ENCODE measurements at regions not wholly inside any gene's neighbourhood (a gene's known extent, or its start where the extent isn't known, plus 50 kb on each side); places are given as distances from the start of the nearest gene placed in this dataset.

GRCh38 chr3:117611211-117611610 is 901.6 kb downstream of the TUSC7 start:
- no peak overlapping the region for H3K4me3 ChIP-seq
- H3K36me3 ChIP-seq (ENCODE audit: insufficient read depth): no peaks in the 10 kb centered on the region
- peaks cover 3% of the 10 kb centered on the region; the same call in 1 of the 2 replicates for H3K9me2 ChIP-seq (ENCODE audit: insufficient read depth)
- DNase-seq (ENCODE audit: low spot score) (no peak), ATAC-seq (no peak; the same call in 2 of the 3 replicates)
- H3K9me3 Mint-ChIP-seq: peaks cover 6% of the 10 kb centered on the region; the same call in 2 of the 3 replicates
- H3K4me2 ChIP-seq: no peak overlapping the region
- no peaks in the 10 kb centered on the region for H3F3A ChIP-seq (replicated peaks; ENCODE audit: low read depth)
- H3K27me3 Mint-ChIP-seq (ENCODE audit: insufficient read depth, low read depth, poor library complexity): no peaks in the 10 kb centered on the region
- TF ChIP-seq POLR2AphosphoS5 (IDR thresholded peaks at IDR 0.05; ENCODE audit: low read depth) (no peak), ZNF331 (CRISPR knock-in tag; IDR thresholded peaks at IDR 0.05; ENCODE audit: low read depth) (no peak), EZH2phosphoT487 (IDR thresholded peaks at IDR 0.05; ENCODE audit: unreplicated experiment) (no peak), REST (IDR thresholded peaks at IDR 0.05; ENCODE audit: unreplicated experiment) (no peak), CTCF (conservative IDR thresholded peaks at IDR 0.05; ENCODE audit: low read depth in 2 of 2) (no peak), CREB1 (CRISPR knock-in tag; IDR thresholded peaks at IDR 0.05; ENCODE audit: low read depth) (no peak), NANOG (IDR thresholded peaks at IDR 0.05; ENCODE audit: borderline replicate concordance) (no peak), JUNB (IDR thresholded peaks at IDR 0.05; ENCODE audit: unreplicated experiment) (no peak), EZH2 (IDR thresholded peaks at IDR 0.05; ENCODE audit: low read depth, unreplicated experiment) (no peak), ZNF114 (CRISPR knock-in tag; IDR thresholded peaks at IDR 0.05) (no peak), STAT1 (IDR thresholded peaks at IDR 0.05; ENCODE audit: unreplicated experiment) (no peak), ETS1 (IDR thresholded peaks at IDR 0.05) (no peak)
- TF ChIP-seq, protein P1, sequence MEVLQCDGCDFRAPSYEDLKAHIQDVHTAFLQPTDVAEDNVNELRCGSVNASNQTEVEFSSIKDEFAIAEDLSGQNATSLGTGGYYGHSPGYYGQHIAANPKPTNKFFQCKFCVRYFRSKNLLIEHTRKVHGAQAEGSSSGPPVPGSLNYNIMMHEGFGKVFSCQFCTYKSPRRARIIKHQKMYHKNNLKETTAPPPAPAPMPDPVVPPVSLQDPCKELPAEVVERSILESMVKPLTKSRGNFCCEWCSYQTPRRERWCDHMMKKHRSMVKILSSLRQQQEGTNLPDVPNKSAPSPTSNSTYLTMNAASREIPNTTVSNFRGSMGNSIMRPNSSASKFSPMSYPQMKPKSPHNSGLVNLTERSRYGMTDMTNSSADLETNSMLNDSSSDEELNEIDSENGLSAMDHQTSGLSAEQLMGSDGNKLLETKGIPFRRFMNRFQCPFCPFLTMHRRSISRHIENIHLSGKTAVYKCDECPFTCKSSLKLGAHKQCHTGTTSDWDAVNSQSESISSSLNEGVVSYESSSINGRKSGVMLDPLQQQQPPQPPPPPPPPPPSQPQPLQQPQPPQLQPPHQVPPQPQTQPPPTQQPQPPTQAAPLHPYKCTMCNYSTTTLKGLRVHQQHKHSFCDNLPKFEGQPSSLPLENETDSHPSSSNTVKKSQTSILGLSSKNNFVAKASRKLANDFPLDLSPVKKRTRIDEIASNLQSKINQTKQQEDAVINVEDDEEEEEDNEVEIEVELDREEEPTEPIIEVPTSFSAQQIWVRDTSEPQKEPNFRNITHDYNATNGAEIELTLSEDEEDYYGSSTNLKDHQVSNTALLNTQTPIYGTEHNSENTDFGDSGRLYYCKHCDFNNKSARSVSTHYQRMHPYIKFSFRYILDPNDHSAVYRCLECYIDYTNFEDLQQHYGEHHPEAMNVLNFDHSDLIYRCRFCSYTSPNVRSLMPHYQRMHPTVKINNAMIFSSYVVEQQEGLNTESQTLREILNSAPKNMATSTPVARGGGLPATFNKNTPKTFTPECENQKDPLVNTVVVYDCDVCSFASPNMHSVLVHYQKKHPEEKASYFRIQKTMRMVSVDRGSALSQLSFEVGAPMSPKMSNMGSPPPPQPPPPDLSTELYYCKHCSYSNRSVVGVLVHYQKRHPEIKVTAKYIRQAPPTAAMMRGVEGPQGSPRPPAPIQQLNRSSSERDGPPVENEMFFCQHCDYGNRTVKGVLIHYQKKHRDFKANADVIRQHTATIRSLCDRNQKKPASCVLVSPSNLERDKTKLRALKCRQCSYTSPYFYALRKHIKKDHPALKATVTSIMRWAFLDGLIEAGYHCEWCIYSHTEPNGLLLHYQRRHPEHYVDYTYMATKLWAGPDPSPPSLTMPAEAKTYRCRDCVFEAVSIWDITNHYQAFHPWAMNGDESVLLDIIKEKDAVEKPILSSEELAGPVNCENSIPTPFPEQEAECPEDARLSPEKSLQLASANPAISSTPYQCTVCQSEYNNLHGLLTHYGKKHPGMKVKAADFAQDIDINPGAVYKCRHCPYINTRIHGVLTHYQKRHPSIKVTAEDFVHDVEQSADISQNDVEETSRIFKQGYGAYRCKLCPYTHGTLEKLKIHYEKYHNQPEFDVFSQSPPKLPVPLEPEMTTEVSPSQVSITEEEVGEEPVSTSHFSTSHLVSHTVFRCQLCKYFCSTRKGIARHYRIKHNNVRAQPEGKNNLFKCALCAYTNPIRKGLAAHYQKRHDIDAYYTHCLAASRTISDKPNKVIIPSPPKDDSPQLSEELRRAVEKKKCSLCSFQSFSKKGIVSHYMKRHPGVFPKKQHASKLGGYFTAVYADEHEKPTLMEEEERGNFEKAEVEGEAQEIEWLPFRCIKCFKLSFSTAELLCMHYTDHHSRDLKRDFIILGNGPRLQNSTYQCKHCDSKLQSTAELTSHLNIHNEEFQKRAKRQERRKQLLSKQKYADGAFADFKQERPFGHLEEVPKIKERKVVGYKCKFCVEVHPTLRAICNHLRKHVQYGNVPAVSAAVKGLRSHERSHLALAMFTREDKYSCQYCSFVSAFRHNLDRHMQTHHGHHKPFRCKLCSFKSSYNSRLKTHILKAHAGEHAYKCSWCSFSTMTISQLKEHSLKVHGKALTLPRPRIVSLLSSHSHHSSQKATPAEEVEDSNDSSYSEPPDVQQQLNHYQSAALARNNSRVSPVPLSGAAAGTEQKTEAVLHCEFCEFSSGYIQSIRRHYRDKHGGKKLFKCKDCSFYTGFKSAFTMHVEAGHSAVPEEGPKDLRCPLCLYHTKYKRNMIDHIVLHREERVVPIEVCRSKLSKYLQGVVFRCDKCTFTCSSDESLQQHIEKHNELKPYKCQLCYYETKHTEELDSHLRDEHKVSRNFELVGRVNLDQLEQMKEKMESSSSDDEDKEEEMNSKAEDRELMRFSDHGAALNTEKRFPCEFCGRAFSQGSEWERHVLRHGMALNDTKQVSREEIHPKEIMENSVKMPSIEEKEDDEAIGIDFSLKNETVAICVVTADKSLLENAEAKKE (CRISPR knock-in tag; IDR thresholded peaks at IDR 0.05): no peak
- no peak overlapping the region for H3K4me3 Mint-ChIP-seq
- no peak overlapping the region for H3K27ac ChIP-seq (ENCODE audit: low read depth)
- no peaks in the 10 kb centered on the region for H3K4me1 ChIP-seq (ENCODE audit: insufficient read depth)
- H3K27me3 ChIP-seq (ENCODE audit: insufficient read depth): no peaks in the 10 kb centered on the region
- H3K4me1 Mint-ChIP-seq: peaks cover 10% of the 10 kb centered on the region
- peak overlapping the region; percentile 53; the same call in 1 of the 2 replicates for H2AFZ ChIP-seq
- H3K36me3 Mint-ChIP-seq (ENCODE audit: low read depth): no peaks in the 10 kb centered on the region
- peak overlapping the region; percentile 56; the same call in 1 of the 2 replicates for H3K27ac Mint-ChIP-seq
- H4K20me1 ChIP-seq (replicated peaks; ENCODE audit: insufficient read depth): no peaks in the 10 kb centered on the region
- H3K79me2 ChIP-seq (replicated peaks; ENCODE audit: insufficient read depth): no peaks in the 10 kb centered on the region

Data from GM23338 (cell line).